Pons (tissue), 1 donor: ENCODE measurements at regions not wholly inside any gene's neighbourhood (a gene's known extent, or its start where the extent isn't known, plus 50 kb on each side); places are given as distances from the start of the nearest gene placed in this dataset.

ENCODE experiments used
- DNase-seq: peaks from one replicate; pipeline ENCODE4 v3.0.0-alpha.2; 2016; ENCODE audit warnings: low spot score

- peak; percentile 64 for DNase-seq
These were observed 134.3 kb downstream of the OR2K2 start for GRCh38 chr9:111195766-111196165.

DNA sequence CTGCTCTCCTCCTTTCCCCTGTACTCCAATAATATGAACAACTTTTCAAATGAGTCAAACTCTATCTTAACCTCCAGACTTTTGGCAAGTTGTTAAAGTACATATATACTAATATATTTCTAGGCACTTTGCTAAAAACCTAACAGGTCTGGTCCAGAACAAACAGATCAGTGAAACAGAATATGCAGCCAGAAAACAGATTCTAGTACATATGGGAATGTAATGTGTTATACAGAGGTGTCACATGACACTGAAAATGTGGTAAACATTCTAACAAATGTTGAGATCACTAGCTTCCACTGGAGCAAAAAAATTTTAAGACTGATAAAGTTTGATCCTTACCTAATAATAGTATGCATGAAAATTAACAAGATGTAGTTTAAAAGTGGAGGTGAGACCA lies 136.9 kb downstream of the OR2K2 start:
- DNase-seq: no peak

DNA sequence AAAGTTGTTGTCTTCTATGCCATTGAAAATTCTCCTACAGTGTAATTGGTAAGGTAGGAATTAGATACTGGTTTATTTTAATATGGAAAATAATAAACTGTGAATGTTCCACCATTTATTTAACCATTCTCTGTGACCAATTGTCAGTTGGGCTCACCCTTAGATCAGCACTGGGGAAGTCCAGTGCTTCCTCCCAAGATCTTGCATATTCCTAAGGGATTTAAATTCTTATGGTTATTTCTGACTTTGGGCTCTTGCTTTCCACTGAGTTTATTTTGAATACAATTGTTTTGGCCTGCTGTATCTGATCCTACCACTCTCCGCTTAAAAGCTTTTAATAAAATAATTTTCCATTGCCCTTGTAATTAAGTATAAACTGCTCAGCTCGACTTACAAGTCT lies 137.4 kb downstream of the OR2K2 start:
- no peak for DNase-seq

DNA sequence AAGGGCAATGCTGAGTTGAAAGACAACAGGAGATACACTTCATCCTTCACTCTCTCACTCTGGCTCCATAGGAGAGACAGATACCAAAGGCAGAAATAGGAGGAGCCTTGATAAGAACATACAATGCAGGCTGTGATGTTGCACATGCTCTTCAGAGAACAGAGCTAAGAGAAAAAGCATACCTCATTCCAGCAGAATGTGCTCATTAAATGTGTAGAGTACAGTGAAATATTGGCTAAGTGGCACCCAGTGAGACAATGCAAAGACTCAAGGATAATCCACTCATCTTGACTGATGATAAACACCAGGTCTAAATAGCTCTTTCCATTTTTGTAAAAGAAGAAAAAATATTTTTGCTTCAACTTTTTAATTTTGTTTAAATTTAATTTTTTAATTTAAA lies 139.7 kb downstream of the OR2K2 start:
- DNase-seq: no peak

GRCh38 chr9:111187376-111187775 lies 142.6 kb downstream of the OR2K2 start:
- DNase-seq: no peak

GRCh38 chr9:111186021-111186530 lies 143.9 kb downstream of the OR2K2 start:
- DNase-seq: no peak

- DNase-seq: no peak
These were observed 142.5 kb upstream of the LPAR1 start for GRCh38 chr9:111180811-111181210.

DNA sequence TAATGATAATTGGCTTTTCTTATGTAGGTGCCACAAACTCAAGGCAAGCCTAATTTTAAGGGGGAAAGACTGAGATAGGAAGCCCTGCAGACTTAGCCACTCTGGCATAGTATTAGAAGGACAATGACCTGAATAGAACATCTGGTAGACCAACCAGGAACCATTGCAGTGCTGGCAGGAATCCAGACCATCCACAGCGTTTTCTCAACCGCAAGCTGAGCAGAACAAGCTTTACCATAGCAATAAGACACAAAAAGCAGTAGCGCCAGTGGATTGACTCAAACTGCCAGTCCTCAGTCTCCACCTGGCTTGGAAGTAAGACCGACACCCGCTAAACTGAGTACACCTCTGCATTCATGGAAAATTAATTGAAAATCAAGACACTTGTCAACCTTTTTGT lies 141.3 kb upstream of the LPAR1 start:
- no peak for DNase-seq

GRCh38 chr9:111178331-111179055 lies 140.2 kb upstream of the LPAR1 start:
- DNase-seq: no peak

DNA sequence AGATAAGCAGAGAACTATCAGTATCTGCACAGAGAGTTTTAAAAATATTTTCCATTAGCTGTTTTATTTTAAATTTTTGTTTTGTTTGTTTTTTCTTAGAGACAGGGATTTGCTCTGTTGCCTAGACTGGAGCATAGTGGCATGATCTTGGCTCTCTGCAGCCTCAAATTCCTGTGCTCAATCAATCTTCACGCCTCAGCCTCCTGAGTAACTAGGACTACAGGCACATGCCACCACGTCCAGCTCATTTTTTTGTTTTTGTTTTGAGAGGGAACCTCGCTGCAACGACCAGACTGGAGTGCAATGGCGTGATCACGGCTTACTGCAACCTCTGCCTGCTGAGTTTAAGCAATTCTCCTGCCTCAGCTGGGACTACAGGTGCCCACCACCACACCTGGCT lies 138.2 kb upstream of the LPAR1 start:
- no peak for DNase-seq

- no peak for DNase-seq
These were observed 137.1 kb upstream of the LPAR1 start for GRCh38 chr9:111175350-111175749.

DNA sequence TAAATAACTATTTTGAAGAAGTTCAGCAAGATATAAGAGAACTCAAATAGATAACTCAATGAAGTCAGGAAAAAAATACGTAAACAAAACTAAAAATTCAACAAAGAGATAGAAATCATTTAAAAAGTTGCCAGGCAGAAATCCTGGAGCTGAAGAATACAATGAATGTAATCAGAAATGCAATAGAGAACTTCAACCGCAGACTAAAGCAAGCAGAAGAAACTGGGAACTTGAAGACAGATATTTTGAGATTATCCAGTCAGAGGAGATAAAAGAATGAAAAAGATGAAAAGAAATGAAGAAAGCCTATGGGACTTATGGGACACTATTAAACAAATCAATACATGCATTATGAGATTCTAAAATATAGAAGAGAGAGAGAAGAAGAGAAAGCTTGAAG lies 129.1 kb upstream of the LPAR1 start:
- no peak for DNase-seq

GRCh38 chr9:111163716-111164389 lies 125.6 kb upstream of the LPAR1 start:
- DNase-seq: peak; percentile 18

- DNase-seq: no peak
These were observed 123.8 kb upstream of the LPAR1 start for GRCh38 chr9:111162026-111162425.

DNA sequence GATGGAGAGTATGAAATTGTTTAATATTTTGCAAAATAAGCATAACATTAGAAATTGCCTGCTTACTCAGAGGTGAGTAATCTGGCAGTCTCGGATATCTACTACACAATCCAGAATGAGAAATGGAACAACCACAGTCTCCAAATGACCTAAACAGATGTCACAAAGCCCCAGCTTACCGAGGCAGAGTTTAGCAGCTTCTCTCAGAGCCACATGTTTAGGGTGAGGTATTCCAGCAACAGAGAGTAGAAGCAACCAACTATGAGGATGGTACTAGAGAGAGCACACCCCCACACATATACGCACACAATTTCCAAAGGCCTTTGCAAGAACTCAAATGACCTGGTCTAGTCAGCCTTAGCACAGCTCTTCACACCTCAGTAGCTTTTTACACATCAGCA lies 122.7 kb upstream of the LPAR1 start:
- DNase-seq: no peak

DNA sequence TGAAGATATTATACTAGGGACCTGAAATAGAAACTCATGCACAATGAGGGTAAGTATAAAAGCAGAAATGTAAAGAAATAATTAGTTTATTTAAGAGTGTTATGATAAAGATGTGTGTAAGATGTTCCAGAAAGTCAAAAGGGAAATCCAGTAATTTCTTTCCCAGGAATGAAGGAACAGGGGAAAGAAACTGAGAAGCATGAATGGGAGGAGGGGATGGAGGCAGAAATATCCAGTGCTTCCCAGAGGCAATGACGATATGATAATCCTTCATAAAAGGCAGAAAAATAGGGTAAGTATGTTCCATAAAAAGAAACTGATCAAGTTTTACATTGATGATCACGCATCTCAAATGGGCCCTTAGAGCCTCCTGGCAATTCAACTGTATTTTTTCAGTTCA lies 120.7 kb upstream of the LPAR1 start:
- no peak for DNase-seq

GRCh38 chr9:111158363-111158762 lies 120.1 kb upstream of the LPAR1 start:
- DNase-seq: no peak

- DNase-seq: no peak
These were observed 115.9 kb upstream of the LPAR1 start for GRCh38 chr9:111154081-111154562.

- DNase-seq: no peak
These were observed 114.5 kb upstream of the LPAR1 start for GRCh38 chr9:111152614-111153406.

- no peak for DNase-seq
These were observed 113.3 kb upstream of the LPAR1 start for GRCh38 chr9:111151537-111151936.

DNA sequence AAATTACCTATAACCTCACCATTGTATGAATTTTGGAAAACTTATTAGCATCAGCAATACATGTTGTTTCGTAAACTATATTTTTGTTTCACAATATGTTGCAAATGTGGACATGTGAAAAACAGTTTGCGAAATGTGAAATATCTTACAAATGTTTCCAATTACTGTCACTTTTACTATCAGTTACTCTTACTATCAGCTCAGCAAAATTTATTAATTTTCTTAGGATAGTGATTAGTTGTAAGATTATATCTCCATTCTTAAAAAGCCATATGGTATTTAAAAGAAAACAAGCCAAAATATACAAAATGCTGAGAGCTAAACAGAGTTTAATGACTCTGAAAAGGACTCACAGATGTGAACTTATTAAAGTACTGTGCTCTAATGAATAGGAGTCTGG lies 111.9 kb upstream of the LPAR1 start:
- DNase-seq: no peak

DNA sequence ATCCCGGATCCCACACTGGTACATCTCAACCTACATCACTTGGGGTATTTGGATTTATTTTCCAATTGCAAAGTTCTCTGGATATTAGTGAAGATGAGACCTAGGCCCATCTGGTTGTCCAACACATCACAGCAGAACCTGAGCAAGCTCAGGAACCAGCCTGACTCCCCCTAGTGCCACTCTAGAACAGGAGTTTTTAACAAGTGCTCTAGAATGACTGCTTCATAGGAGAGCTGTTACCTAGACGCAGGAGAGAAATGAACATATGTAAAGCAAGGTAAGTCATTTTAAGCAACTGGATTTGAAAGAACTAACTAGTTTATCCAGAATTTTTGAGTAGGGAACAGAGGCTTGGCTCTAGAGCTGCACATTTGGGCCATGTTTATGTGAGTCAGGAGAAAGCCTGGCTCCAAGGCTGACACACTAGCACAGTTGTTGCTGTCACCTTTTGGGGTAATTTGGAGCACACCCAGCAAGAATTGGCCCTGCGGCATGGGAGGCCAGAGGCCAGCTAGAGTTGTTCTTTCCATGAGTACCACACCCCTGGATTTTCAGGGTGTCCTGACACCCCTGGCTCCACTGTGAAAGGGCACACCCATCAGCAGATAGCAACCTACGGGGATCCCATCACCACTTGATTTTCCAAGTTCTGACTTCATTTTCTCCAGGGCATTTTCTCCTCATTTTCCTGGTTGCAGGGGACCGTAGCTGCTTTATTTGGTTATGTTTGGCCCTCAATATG lies 110.9 kb upstream of the LPAR1 start:
- DNase-seq: no peak
